WTC11 (cell line): ENCODE measurements at regions not wholly inside any gene's neighbourhood (a gene's known extent, or its start where the extent isn't known, plus 50 kb on each side); places are given as distances from the start of the nearest gene placed in this dataset.

Source experiments
- ATF6 ChIP-seq: sonication (generic); formaldehyde crosslinking; IDR thresholded peaks from 2 replicates; pipeline ENCODE4 v1.8.1; 2023; ENCODE audit warnings: mild to moderate bottlenecking, missing genetic modification reagents
- CREM ChIP-seq: sonication (generic); formaldehyde crosslinking; IDR thresholded peaks from 2 replicates; pipeline ENCODE4 v1.8.1; 2022; ENCODE audit warnings: mild to moderate bottlenecking, missing genetic modification reagents, moderate library complexity
- CTCF ChIP-seq: fragments of 200-600 bp; IDR thresholded peaks from 2 replicates; pipeline ENCODE4 v1.8.0; 2022; ENCODE audit warnings: antibody characterized with exemption
- ERG ChIP-seq: fragments of 250-450 bp; sonication (Bioruptor Pico); IDR thresholded peaks from 2 replicates; pipeline ENCODE4 v1.8.0; 2021; ENCODE audit warnings: mild to moderate bottlenecking
- IRF1 ChIP-seq: sonication (generic); formaldehyde crosslinking; IDR thresholded peaks from 2 replicates; pipeline ENCODE4 v1.8.0; 2023; ENCODE audit warnings: missing genetic modification reagents
- KAT7 ChIP-seq: sonication (generic); formaldehyde crosslinking; IDR thresholded peaks from 2 replicates; pipeline ENCODE4 v1.8.1; 2023; ENCODE audit warnings: missing genetic modification reagents, mild to moderate bottlenecking, borderline replicate concordance
- NFYB ChIP-seq: sonication (generic); formaldehyde crosslinking; conservative IDR thresholded peaks from 2 replicates; pipeline ENCODE4 v1.8.0; 2022; ENCODE audit warnings: low read depth, missing genetic modification reagents
- RELA ChIP-seq: sonication (generic); formaldehyde crosslinking; IDR thresholded peaks from 2 replicates; pipeline ENCODE4 v1.8.1; 2022; ENCODE audit warnings: missing genetic modification reagents, mild to moderate bottlenecking, borderline replicate concordance

- TF ChIP-seq CREM (CRISPR knock-in tag) (no peak), CTCF (no peak), IRF1 (no peak), NFYB (CRISPR knock-in tag) (no peak), KAT7 (no peak), RELA (CRISPR knock-in tag) (no peak), ERG (CRISPR knock-in tag) (no peak), ATF6 (CRISPR knock-in tag) (no peak)
Observed at GRCh38 chr4:178174756-178175155, 732.5 kb upstream of the AGA start.
